GM13976 (cell line): ENCODE measurements at regions not wholly inside any gene's neighbourhood (a gene's known extent, or its start where the extent isn't known, plus 50 kb on each side); places are given as distances from the start of the nearest gene placed in this dataset.

Experiments used
- DNase-seq: peaks from one replicate; pipeline ENCODE4 v3.0.0; 2012; ENCODE audit warnings: low spot score
- in situ Hi-C: fragments of 300-500 bp; cut with MboI; formaldehyde crosslinking; loops from one replicate; pipeline ENCODE4 v1.12.0; 2022; ENCODE audit warnings: low sequenced_read_pairs, mixed read lengths, inconsistent platforms; ENCODE audit not compliant: unreplicated experiment
- TF ChIP-seq, protein P1 (sequence below): IDR thresholded peaks from 2 replicates; pipeline ENCODE4 v1.5.1; 2012; ENCODE audit warnings: borderline replicate concordance, mild to moderate bottlenecking; ENCODE audit not compliant: insufficient read depth; ENCODE audit errors: extremely low read depth, missing control alignments, control extremely low read depth

DNA sequence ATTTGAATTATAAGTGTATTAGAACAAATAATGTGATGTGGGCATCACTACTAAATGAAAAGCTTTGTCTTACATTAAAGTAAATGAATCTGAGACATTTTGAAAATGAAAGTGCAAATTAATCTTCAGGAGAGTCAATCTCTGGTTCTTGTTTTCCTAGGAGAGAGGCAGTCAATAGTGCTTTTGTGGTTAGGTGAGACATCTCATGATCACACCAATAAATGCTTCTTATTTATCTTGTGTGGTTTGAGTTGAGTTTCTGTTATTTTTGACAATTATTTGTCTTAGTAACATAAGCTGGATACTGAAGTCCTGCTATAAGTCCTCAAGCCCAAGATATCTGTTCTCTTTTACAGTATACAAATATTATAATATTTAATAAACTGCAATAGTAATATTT is 1378.0 kb upstream of the PCDH9 start:
- in situ Hi-C loops = no loop called here
- DNase-seq = no peak
- TF ChIP-seq, protein P1, sequence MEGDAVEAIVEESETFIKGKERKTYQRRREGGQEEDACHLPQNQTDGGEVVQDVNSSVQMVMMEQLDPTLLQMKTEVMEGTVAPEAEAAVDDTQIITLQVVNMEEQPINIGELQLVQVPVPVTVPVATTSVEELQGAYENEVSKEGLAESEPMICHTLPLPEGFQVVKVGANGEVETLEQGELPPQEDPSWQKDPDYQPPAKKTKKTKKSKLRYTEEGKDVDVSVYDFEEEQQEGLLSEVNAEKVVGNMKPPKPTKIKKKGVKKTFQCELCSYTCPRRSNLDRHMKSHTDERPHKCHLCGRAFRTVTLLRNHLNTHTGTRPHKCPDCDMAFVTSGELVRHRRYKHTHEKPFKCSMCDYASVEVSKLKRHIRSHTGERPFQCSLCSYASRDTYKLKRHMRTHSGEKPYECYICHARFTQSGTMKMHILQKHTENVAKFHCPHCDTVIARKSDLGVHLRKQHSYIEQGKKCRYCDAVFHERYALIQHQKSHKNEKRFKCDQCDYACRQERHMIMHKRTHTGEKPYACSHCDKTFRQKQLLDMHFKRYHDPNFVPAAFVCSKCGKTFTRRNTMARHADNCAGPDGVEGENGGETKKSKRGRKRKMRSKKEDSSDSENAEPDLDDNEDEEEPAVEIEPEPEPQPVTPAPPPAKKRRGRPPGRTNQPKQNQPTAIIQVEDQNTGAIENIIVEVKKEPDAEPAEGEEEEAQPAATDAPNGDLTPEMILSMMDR = no peak

DNA sequence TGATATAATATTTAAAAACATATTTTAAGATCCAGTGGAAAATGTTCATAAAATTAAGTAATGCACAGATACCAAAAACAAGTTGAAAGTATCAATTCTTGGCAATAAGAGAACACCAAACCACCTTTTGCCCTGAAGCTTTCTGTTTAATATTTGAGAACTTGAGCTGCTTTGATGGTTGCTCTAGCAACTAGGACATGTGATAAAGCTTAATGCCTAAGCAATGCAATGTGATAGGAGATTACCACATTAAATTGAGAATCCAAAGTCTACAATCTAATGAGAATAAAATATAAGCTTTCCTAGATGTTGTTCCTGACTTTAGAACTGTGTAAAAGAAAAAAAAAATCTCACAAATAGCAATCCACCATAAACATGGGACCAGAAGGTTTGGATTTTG is 1367.5 kb upstream of the PCDH9 start:
- in situ Hi-C loops = no loop called here
- TF ChIP-seq, protein P1 = no peak
- DNase-seq = no peak

DNA sequence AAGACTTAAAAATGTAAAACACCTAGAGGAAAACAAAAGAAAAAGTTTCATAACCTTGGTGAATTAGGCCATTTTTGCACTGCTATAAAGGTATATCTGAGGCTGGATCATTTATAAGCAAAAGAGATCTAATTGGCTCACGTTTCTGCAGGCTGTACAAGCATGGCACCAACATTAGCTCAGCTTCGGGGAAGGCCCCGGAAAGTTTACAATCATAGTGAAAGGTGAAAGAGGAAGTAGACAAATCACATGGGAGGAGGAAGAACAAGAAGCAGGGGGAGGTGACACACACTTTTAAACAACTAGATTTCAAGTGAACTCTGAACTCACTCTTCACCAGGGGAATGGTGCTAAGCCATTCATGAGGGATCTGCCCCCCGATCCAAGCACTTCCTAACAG is 1358.5 kb upstream of the PCDH9 start:
- no peak for DNase-seq
- TF ChIP-seq, protein P1 = no peak
- in situ Hi-C loops = no loop called here

DNA sequence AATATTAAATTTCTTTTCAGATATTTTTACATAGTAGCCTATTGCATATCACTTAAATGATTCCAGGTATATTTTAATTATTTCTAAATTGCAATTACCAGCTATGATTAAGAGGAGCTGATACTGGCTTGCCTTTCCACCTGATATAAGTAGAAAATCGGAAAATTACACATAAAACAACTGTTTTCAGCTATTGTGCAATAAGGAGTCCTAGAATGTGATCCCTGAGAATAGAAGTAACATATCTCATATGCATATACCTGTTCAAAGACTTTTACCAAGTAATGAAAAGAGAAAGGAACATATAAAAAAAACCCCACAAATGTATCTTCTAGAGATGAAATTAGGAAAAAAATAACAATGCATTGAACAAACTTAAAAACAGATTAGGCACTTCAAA is 1354.6 kb upstream of the PCDH9 start:
- in situ Hi-C loops = no loop called here

DNA sequence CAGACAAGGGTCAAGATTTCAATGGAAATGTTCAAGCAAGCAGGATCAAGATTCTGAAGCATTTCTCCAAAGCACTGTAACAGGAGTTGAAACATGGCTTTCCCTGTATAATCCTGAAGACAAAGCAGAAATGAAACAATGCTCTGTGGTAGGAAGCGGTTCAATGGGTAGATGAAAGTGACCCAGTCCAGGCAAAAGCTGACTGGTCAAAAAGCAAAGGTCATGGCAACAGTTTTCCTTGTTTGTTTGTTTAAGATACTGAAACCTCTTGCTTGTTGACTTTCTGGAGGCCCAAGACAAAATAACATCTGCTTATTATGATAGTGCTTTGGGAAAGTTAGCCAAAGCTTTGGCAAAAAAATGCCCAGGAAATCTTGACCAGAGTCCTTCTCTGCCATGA is 1343.9 kb upstream of the PCDH9 start:
- in situ Hi-C loops = no loop called here
- TF ChIP-seq, protein P1 = no peak
- DNase-seq = no peak

More for the DNA sequence above, 1354.6 kb upstream of the PCDH9 start:
- no peak for DNase-seq
- TF ChIP-seq, protein P1 = no peak

DNA sequence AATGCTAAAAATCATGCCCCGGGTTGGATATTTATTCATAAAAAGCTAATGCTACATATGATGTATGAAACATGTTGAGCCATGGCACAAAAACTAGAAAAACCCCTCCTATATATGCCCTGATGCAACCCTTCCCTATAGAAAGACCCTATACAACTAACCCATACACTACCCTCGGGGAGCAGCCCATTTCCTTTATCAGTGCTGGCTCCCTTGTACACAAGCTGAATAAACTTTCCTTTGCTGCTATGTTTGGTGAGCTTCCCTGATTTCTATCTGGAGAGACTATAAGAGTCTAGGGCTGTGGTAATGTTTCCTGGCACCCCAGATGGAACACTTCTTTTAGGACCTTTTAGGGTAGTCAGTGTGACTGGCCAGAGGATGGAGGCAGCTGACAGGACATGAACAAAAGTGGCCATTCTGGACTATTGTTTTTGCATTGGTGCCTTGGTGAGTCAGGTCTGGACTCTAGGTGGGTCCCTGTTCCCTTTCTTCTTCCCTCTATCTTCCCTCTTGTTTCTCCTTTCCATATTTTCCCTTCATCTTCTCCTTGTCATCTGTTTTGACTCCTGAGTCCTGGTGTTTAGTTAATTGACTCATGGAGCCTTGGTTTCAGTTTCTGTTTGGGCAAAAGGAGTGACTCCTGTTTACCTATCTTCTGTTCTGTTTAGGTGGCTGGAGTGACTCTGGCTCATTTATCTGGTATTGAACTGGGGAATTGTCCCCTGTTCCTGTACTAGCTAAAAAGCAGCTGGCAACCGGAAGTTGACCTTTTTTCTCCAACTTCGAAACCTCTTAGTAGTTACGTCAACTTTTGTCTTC is 1321.8 kb upstream of the PCDH9 start:
- TF ChIP-seq, protein P1 = no peak
- in situ Hi-C loops = no loop called here
- no peak for DNase-seq
